HT1080 (cell line): ENCODE measurements at regions not wholly inside any gene's neighbourhood (a gene's known extent, or its start where the extent isn't known, plus 50 kb on each side); places are given as distances from the start of the nearest gene placed in this dataset.
"Not testable (repeated sequence)": the region's sequence is repeated elsewhere in the genome, so short reads cannot be mapped to it uniquely, and the experiment has no call there.

Source experiments
- DNase-seq: peaks from one replicate; pipeline ENCODE4 v3.0.0-alpha.2; 2015; ENCODE audit warnings: low read depth

- DNase-seq: no peak
These were observed 1046.9 kb downstream of the DNAJB9 start for GRCh38 chr7:109616551-109617069.

GRCh38 chr7:109622320-109622719 lies 1052.6 kb downstream of the DNAJB9 start:
- no peak for DNase-seq

DNA sequence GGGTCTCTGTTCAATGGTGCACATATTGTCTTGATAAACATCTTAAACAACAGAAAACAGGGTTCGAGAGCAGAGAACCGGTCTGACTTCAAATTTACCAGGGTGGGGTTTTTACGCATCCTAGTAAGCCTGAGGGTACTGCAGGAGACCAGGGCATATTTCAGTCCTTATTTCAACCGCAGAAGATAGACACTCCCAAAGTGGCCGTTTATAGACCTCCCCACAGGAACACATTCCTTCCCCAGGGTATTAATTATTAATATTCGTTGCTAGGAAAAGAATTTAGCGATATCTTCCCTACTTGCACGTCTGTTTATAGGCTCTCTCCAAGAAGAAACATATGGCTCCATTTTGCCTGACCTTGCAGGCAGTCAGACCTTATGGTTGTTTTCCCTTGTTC lies 1063.2 kb downstream of the DNAJB9 start:
- not testable (repeated sequence) for DNase-seq

GRCh38 chr7:109635374-109635773 lies 1065.7 kb downstream of the DNAJB9 start:
- DNase-seq: no peak

DNA sequence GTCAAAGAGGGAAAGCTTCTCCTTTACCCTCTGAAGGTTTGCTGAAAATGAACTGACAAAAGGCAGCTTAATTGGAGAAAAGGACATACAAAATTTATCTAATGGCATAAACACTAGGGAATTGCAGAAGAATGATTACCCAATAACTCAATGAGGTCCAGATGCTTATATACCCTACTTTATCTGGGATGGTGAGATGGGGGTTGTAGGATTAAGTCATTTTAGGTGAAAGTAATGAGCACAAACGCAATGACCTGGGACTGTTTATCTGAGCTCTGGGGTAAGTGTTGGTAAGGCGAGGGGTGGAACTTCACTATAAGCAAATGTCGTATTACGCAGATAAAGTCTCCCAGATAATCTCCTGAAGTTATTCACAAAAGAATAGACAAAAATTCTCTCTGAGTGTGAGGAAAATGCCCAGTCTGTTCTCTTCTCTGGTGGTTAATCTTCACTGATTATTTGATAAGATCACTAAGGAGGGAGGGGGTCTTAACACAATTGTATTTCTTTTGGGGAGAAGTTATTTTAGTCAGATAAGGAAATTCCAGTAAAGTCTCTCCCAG lies 1067.8 kb downstream of the DNAJB9 start:
- no peak for DNase-seq

DNA sequence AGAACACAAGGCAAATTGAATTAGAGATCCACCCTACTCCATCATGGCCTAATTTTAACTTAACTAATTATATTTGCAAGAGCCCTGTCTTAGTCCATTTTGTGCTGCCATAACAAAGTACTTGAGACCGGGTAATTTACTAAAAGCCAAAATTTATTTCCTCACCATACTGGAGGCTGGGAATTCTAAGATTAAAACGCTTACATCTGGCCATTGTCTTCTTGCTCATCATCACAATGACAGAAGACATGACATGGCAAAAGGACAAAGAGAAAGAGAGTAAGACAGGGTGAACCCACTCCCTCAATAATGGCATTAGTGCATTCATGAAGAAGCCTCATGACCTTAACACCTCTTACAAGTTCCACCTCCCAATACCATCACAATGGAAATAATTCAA lies 1068.6 kb downstream of the DNAJB9 start:
- DNase-seq: no peak

- no peak for DNase-seq
These were observed 1069.9 kb downstream of the DNAJB9 start for GRCh38 chr7:109639561-109639960.

DNA sequence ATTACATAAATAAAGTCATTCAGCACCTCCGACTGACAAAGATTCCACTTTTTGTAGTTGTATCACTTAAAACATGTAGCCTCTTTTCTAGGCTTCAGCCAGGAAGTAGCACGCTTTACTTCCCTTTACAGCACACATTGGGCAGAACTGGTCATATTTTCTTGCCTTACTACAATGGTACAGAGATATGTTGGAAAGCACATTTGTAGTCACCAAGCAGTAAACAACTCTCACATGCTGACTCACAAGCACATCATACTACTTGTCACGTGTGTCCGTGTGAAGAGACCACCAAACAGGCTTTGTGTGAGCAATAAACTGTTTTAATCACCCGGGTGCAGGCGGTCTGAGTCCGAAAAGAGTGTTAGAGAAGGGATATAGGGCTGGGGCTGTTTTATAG lies 1071.8 kb downstream of the DNAJB9 start:
- peak; percentile 46 for DNase-seq

GRCh38 chr7:109646124-109646523 lies 1076.5 kb downstream of the DNAJB9 start:
- DNase-seq: no peak

GRCh38 chr7:109646594-109646993 lies 1076.9 kb downstream of the DNAJB9 start:
- DNase-seq: not testable (repeated sequence)

DNA sequence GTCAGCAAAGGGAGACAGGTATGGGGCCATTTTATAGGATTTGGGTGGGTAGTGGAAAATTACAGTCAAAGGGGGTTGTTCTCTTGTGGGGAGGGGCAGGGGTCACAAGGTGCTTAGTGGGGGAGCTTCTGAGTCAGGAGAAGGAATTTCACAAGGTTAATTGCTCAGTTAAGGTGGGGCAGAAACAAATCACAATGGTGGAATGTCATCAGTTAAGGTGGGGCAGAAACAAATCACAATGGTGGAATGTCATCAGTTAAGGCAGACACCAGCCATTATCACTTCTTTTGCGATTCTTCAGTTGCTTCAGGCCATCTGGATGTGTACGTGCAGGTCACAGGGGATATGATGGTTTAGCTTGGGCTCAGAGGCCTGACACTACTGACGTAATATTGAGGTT lies 1077.6 kb downstream of the DNAJB9 start:
- DNase-seq: not testable (repeated sequence)

- DNase-seq: no peak
These were observed 1089.6 kb downstream of the DNAJB9 start for GRCh38 chr7:109659261-109659660.

- DNase-seq: no peak
These were observed 1090.7 kb downstream of the DNAJB9 start for GRCh38 chr7:109660401-109660800.

GRCh38 chr7:109663806-109664205 lies 1094.1 kb downstream of the DNAJB9 start:
- no peak for DNase-seq

DNA sequence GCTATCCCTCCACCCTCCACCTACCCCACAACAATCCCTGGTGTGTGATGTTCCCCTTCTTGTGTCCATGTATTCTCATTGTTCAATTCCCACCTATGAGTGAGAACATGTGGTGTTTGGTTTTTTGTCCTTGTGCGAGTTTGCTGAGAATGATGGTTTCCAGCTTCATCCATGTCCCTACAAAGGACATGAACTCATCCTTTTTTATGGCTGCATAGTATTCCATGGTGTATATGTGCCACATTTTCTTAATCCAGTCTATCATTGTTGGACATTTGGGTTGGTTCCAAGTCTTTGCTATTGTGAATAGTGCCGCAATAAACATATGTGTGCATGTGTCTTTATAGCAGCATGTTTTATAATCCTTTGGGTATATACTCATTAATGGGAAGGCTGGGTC lies 1117.6 kb downstream of the DNAJB9 start:
- DNase-seq: not testable (repeated sequence)

DNA sequence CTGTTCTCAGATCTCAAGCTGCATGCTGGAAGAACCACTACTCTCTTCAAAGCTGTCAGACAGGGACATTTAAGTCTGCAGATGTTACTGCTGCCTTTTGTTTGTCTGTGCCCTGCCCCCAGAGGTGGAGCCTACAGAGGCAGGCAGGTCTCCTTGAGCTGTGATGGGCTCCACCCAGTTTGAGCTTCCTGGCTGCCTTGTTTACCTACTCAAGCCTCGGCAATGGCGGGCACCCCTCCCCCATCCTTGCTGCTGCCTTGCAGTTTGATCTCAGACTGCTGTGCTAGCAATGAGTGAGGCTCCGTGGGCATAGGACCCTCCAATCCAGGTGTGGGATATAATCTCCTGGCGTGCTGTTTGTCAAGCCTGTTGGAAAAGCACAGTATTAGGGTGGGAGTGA lies 1122.9 kb downstream of the DNAJB9 start:
- DNase-seq: not testable (repeated sequence)

DNA sequence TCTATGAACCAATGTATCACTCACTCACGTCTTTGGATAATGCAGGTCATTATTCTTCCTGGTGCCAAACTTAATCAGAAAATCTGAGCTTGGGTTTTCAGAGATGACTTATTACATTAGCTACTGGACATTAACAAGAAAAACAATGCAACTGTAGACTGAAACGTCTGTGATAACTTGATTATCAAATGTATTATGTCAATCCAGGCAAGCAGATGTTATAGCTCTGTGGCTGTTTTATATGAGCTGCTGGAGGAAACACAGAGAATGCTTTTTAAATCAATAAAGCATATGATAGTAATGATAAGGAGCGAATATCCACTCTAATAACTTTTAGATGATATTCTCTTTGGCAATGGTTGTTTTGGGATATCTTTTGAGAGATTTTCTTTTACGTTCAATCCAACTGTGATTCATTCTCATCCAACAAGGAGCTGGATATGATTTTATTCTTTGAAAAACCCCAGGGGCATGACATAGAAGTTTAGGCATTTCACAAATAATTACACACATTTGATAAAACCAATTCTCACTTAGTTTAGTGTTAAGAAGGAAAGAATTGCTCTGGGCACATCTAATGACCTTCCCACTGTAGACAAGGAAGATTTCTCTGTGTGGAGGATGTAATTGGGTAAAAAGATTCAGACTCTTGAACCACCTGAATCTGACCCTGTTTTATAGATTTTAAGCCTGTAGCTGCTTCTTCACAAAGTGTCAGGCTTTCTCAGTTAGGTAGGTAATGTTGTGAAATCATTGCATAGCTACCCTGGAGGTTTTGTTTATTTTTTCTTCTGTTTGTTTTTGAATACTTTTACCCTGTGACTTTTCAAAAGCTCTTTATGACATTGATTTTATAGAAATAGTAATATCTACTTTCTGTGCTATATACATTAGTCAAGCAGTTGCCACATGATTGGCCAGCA lies 1124.7 kb downstream of the DNAJB9 start:
- DNase-seq: no peak

GRCh38 chr7:109695419-109695818 lies 1125.7 kb downstream of the DNAJB9 start:
- no peak for DNase-seq

DNA sequence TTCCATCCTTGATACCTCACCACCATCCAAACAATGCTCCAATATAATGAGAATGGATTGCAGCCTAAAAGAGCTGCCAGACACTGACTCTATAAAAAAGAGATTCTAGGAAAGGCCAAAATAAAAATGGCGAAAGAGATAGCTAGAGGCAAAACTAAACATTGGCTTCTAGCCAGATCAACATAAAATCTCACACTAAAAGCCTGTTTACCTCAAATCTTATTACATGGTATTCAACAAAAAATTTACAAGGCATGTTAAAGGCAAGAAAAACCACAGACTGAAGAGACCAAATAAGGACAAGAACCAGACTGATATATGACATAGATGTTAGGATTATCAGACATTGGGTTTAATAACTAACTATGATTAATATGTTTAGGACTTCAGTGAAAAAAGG lies 1127.0 kb downstream of the DNAJB9 start:
- no peak for DNase-seq

DNA sequence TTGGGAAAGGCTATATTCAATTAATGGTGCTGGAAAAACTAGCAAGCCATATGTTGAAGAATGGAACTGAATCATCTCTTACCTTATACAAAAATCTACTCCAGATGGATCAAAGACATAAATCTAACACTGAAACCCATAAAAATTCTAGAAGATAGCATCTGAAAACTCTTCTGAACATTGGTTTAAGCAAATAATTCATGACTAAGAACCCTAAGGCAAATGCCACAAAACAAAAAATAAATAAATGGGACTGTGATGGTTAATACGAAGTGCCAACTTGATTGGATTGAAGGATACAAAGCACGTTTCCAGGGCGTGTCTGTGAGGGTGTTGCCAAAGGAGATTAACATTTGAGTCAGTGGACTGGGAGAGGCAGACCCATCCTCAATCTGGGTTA lies 1130.0 kb downstream of the DNAJB9 start:
- DNase-seq: no peak

- no peak for DNase-seq
These were observed 1143.7 kb downstream of the DNAJB9 start for GRCh38 chr7:109713366-109713765.

DNA sequence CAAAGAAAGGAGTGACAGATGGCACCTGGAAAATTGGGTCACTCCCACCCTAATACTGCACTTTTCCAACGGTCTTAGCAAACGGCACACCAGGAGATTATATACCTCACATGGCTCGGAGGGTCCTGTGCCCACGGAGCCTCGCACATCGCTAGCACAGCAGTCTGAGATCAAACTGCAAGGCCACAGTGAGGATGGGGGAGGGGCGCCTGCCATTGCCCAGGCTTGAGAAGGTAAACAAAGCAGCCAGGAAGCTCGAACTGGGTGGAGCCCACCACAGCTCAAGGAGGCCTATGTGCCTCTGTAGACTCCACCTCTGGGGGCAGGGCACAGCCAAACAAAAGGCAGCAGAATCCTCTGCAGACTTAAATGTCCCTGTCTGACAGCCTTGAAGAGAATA lies 1149.7 kb downstream of the DNAJB9 start:
- DNase-seq: not testable (repeated sequence)

GRCh38 chr7:109734601-109735000 lies 1164.9 kb downstream of the DNAJB9 start:
- no peak for DNase-seq
